Activated CD4-positive, alpha-beta T cell treated with anti-CD3 and anti-CD28 coated beads for 48 hours (primary cell): ENCODE measurements at regions not wholly inside any gene's neighbourhood (a gene's known extent, or its start where the extent isn't known, plus 50 kb on each side); places are given as distances from the start of the nearest gene placed in this dataset.
"Not testable (repeated sequence)": the region's sequence is repeated elsewhere in the genome, so short reads cannot be mapped to it uniquely, and the experiment has no call there.

Source experiments
- DNase-seq: peaks from one replicate; pipeline ENCODE4 v3.0.0-alpha.2; 2020

- DNase-seq: peak; percentile 20
Observed at GRCh38 chr14:105700622-105701288, 174.4 kb downstream of the TMEM121 start.

GRCh38 chr14:105701456-105702274 is 175.3 kb downstream of the TMEM121 start:
- DNase-seq: no peak

- no peak for DNase-seq
Observed at GRCh38 chr14:105702275-105702817, 176.0 kb downstream of the TMEM121 start.

- not testable (repeated sequence) for DNase-seq
Observed at GRCh38 chr14:105703044-105703665, 176.8 kb downstream of the TMEM121 start.

- not testable (repeated sequence) for DNase-seq
Observed at GRCh38 chr14:105704091-105704490, 177.7 kb downstream of the TMEM121 start.

- DNase-seq: not testable (repeated sequence)
Observed at GRCh38 chr14:105704492-105704891, 178.1 kb downstream of the TMEM121 start.

- DNase-seq: not testable (repeated sequence)
Observed at GRCh38 chr14:105705512-105705861, 179.1 kb downstream of the TMEM121 start.

GRCh38 chr14:105705862-105706700 is 179.7 kb downstream of the TMEM121 start:
- not testable (repeated sequence) for DNase-seq

GRCh38 chr14:105706701-105707019 is 180.3 kb downstream of the TMEM121 start:
- not testable (repeated sequence) for DNase-seq

GRCh38 chr14:105707099-105707498 is 180.7 kb downstream of the TMEM121 start:
- DNase-seq: not testable (repeated sequence)

GRCh38 chr14:105707723-105708151 is 181.4 kb downstream of the TMEM121 start:
- DNase-seq: not testable (repeated sequence)

GRCh38 chr14:105708251-105709134 is 182.1 kb downstream of the TMEM121 start:
- DNase-seq: not testable (repeated sequence)

- no peak for DNase-seq
Observed at GRCh38 chr14:105709281-105710118, 183.1 kb downstream of the TMEM121 start.

- DNase-seq: no peak
Observed at GRCh38 chr14:105710119-105711043, 184.0 kb downstream of the TMEM121 start.

GRCh38 chr14:105711044-105711620 is 184.7 kb downstream of the TMEM121 start:
- DNase-seq: no peak

GRCh38 chr14:105711841-105712460 is 185.6 kb downstream of the TMEM121 start:
- DNase-seq: no peak

- DNase-seq: not testable (repeated sequence)
Observed at GRCh38 chr14:105712670-105713069, 186.3 kb downstream of the TMEM121 start.

GRCh38 chr14:105713160-105713559 is 186.8 kb downstream of the TMEM121 start:
- DNase-seq: not testable (repeated sequence)
